ENCODE measurements at regions not wholly inside any gene's neighbourhood (a gene's known extent, or its start where the extent isn't known, plus 50 kb on each side); places are given as distances from the start of the nearest gene placed in this dataset.

GRCh38 chr22:48001101-48001500 lies 1238.7 kb downstream of the TBC1D22A start:
- DNase-seq (ENCODE audit: low spot score) = no peak

DNA sequence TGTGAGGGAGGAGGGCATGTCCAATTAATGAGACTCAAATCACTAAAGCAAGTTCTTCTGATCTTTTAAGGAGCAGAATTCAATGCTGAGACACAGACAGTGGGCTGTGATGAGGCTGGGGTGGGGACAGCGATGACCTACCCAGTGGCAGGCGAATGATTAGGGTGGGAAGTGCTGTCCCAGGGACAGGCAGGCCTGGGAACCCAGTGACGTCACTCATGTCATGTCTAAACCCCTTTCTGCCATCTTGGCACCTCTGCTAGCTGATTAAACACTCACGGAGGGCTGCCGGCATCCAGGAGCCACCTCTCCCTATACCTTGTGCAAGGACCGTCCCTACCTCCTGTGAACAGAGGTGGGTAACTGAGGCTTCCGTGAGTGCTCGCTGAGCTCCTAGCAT lies 1235.2 kb downstream of the TBC1D22A start:
- DNase-seq (ENCODE audit: low spot score) = no peak

- no peak for DNase-seq (ENCODE audit: low spot score)
Measured at GRCh38 chr22:47997052-47997590, 1234.7 kb downstream of the TBC1D22A start.

DNA sequence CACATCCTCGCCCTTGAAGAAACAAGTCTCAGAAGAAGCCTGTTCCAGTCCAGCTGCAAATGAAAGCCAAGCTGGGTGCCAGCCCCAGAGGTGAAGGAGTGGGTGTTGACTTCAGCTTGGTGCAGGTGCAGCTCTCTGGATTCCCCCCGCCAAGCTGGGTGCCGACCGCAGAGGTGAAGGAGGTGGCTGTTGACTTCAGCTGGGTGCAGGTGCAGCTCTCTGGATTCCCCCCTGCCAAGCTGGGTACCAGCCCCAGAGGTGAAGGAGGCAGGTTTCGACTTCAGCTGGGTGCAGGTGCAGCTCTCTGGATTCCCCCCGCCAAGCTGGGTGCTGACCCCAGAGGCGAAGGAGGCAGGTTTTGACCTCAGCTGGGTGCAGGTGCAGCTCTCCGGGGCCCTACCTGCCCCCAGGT lies 1234.0 kb downstream of the TBC1D22A start:
- DNase-seq (ENCODE audit: low spot score) = no peak

DNA sequence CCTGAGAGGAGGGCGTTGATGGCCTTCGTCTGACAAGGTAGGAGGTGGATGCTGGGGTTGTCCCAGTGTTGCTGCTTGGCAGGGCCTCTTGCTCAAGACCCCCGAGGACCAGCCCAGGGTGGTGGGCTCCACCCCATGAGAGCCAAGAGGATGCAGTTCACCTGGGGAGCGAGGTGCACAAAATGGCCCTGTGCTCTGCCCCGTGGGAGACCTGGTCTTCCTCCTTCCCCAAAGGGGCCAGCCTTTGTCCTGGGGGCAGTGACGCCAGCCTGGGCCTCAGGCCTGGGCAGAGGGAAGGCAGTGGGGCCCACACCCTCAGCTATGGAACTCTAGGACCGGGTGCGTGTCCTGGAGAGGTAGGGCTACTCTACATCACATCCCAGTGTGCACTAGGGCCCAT lies 1233.3 kb downstream of the TBC1D22A start:
- DNase-seq (ENCODE audit: low spot score) = no peak

GRCh38 chr22:47995264-47995627 lies 1232.8 kb downstream of the TBC1D22A start:
- DNase-seq (ENCODE audit: low spot score) = no peak

- DNase-seq (ENCODE audit: low spot score) = no peak
Measured at GRCh38 chr22:47994601-47995263, 1232.3 kb downstream of the TBC1D22A start.

GRCh38 chr22:47994045-47994444 lies 1231.6 kb downstream of the TBC1D22A start:
- DNase-seq (ENCODE audit: low spot score) = no peak

GRCh38 chr22:47990481-47990880 lies 1228.0 kb downstream of the TBC1D22A start:
- DNase-seq (ENCODE audit: low spot score) = no peak

DNA sequence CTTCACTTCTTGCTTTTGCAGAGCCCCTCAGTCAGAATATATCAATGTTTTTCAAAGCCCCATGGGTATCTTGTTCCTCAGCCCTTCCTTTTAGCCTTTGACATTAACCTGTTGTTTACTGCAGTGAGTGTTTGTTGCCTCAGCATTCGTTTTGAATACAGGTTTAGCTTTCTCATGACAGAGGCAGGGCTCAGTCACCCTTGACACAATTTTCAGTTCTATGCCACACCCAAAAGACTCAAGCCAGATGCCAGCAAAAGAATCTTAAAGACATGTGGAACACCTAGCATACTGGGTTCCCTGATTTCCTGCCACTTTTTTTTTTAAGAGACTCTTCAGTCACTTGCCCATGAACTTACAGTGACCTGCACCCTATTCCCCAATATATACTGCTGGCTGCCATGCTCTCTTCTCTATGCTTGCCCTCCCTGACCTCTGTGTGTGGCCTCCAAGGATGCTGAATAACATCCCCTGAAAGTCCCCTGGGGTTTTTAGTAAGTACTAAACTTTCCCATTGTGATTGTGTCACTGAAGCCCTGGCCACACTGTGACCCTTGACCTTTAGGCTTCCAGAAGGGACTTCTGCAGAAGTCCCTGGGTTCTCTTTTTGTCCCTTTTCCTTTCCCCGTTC lies 1225.5 kb downstream of the TBC1D22A start:
- DNase-seq (ENCODE audit: low spot score) = no peak

DNA sequence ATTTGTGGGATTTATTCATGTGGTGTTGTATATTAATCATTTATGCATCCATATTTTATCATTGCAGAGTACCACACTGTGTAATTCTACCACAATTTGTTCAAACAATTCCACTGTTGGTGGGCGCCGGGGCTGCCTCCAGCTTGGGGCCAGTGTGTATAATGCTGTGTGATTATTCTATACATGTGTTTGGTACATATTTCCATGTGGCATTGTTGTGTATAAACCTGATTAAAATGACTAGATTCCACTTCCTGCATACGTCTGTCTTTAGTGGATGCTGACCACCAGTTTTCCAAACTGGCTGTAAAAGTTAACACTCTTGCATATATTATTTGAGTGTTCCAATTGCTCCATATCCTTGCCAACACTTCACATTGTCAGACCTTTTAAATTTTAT lies 1213.8 kb downstream of the TBC1D22A start:
- no peak for DNase-seq (ENCODE audit: low spot score)

DNA sequence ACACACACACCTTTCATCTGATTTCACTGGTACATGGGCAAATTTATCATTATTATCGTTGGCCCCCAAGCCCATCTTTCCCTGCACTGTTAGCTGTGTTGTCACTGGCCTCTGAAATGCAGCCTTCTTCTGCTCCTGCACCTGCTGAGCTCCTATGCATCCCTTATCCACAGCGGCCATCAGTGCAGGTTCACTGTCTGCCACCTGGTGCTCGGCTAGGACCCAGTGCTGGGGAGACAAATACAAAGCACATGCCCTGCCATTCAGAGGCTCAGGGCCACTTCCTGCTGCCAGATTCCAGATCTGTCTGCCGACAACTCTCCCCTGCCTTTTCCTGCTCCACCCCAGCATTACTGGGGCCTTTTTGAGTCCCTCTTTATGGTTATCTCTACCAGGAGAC lies 1205.4 kb downstream of the TBC1D22A start:
- DNase-seq (ENCODE audit: low spot score) = no peak

DNA sequence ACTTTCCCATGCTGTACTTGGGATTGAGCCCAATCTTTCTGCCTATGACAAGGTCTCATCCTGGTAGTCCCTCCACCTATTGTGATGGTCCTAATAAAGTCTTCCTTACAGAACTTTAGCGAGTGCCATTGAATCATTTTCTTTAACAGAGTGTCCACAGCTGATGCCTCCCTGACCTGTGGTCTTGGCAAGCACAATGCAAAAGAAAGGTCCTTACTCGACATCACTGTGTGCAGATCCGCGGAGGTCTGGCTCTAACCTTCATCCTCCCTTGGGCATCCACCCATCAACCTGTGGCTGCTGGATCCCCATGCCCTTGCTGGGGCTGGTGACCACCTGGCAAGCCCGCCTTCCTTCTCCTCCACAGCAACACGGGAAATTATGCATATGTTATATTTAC lies 1203.9 kb downstream of the TBC1D22A start:
- DNase-seq (ENCODE audit: low spot score) = no peak

GRCh38 chr22:47965896-47966295 lies 1203.4 kb downstream of the TBC1D22A start:
- DNase-seq (ENCODE audit: low spot score) = no peak

- DNase-seq (ENCODE audit: low spot score) = no peak
Measured at GRCh38 chr22:47965066-47965465, 1202.6 kb downstream of the TBC1D22A start.

- no peak for DNase-seq (ENCODE audit: low spot score)
Measured at GRCh38 chr22:47963660-47964059, 1201.2 kb downstream of the TBC1D22A start.

DNA sequence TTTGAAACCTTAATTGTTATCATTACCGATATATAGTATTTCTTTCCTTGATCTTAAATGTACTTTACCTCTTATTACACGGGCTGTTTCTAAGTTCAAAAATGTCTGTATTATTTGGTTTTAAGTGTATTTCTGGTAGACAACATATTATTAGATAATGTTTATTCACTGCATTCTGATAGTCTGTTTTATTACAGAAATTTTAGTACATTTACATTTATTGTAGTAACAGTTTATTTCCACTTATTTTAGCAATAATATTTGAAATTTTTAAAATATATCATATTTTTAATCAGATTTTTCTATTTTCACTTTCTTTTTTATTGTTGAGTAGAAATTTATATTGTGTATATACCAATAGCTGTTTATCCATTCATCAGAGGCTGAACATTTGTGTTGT lies 1195.2 kb downstream of the TBC1D22A start:
- DNase-seq (ENCODE audit: low spot score) = no peak

DNA sequence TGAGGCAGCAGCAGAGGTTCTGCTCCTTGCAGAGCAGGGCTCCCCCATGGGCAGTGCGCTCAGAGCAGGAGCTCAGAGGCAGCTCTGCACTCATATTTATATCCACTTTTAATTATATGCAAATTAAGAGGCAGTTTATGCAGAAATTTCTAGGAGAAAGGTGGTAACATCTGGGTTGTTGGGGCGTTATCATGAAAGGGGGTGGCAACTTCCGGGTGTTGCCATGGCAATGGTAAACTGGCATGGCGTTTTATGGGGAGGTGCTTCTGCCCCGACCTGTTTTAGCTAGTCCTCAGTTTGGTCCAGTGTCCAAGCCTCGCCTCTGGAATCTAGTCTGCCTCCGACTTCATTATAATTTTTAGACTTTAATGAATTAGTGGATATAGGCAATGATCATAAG lies 1191.7 kb downstream of the TBC1D22A start:
- no peak for DNase-seq (ENCODE audit: low spot score)

DNA sequence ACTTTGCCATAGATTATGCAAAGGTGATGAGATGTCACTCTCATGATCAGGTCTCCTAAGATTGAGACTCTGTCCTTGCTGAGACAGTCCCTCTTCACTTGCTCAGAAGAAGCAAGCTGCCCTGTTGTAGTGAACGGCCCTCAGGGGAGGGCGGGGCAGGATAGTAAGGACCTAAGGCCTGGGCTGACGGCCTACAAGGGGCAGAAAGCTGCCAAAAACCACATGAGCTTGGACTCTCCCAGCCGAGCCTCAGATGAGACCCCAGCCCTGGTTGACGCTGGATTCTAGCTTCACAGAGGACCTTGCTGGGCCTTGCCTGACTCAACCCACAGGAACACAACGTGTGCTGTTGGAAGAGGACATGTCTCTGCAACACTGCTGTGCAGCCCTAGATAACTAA lies 1182.5 kb downstream of the TBC1D22A start:
- DNase-seq (ENCODE audit: low spot score) = no peak

DNA sequence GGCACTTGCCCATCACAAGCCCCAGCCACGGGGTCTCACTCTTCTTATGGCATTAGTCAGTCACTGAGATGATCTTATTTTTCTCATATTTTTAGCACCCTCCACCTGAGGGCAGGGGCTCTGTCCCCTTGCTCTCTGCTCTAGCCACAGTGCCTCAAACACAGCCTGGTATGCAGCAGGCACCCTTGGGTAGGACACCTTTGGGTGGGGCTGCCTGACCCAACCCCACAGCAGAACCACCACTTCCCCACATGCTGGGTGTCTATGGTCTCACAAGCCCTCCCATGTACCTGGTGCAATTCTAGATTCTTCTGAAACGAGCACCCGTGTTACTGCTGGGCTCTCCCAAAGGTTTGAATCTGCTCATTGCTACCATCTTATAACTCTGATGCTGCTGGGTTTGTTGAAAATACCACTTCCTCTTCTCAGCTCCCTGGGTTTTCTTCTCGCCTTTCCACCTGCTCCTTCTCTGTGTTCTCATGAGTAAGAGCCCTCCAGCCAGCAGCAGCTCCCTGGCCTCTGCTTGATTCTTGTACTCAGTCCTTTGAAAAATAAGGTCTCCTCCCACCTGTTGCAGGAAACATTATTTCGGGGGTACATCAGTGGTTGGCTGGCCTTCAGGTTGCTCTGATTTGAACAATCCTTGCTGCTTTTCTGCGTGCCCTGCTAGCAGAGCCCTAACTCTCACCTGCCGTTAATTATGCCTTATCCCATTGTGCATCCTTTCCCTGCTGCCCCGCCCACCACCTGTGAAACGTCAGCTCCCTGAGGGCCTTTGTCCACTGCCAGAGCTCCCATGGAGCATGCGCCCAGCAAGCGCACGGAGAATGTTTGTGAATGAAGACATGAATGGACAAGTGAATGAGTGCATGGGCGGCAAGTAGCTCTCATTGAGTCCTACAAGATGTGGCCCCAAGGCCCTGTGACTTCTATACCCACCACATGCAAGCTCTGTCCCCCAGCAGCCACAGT lies 1181.6 kb downstream of the TBC1D22A start:
- no peak for DNase-seq (ENCODE audit: low spot score)

DNA sequence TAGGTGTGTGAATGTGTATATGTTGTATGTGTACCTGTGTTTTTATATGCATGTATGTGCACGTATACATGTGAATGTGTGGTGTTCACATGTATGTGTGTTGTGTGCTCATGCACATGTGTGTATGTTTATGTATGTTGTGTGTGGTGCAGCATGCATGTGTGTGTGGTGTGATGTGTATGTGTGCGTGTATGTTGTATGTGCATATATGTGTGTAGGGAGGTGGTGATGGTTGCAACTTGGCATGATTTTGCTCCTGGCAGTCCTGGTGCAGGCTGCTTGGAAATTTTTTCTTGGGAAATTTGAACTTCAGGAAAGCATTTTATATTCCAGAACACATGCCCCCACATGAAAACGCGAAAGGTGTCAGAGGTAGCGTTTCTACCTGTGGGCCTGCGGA lies 1177.8 kb downstream of the TBC1D22A start:
- DNase-seq (ENCODE audit: low spot score) = no peak

GRCh38 chr22:47933891-47934290 lies 1171.4 kb downstream of the TBC1D22A start:
- DNase-seq (ENCODE audit: low spot score) = no peak

DNA sequence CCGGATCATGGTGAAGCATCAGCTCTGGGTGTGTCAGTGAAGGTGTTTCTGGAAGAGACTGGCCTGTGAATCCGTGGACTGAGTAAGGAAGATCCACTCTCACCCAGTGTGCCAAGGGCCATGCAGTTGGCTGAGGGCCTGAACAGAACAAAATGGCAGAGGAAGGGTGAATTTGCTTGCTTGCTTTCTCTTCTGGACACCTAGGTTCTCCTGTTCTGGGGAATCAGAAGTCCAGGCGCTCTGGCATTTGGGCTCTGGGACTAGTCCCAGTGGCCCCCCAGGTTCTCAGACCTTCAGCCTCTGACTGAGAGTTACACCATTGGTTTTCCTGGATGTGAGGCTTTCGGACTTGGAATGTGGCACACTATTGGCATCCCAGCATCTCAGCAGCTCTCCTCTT lies 1170.8 kb downstream of the TBC1D22A start:
- no peak for DNase-seq (ENCODE audit: low spot score)
